ENCODE measurements at regions not wholly inside any gene's neighbourhood (a gene's known extent, or its start where the extent isn't known, plus 50 kb on each side); places are given as distances from the start of the nearest gene placed in this dataset.

DNA sequence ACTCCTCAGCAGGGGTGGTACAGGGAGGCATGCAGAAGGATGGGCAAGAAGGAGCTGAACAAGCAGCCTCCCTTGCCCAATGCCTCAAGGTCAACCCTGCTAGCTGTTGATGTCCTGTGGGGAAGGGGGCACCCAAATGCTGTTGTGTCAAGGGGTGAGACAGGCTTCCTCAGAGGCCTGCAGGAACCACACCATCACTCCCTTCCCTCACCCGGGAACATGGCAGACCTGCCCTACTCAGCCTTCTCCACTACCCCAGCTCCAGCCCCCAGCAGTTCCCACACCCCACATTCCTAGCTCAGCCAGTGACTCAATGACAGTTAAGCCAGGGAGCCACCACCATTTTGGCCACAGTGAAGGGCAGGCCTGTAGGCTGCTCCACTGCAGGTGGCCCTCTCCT lies 53.9 kb upstream of the RMP24 start (continued):
- TF ChIP-seq, protein P1, sequence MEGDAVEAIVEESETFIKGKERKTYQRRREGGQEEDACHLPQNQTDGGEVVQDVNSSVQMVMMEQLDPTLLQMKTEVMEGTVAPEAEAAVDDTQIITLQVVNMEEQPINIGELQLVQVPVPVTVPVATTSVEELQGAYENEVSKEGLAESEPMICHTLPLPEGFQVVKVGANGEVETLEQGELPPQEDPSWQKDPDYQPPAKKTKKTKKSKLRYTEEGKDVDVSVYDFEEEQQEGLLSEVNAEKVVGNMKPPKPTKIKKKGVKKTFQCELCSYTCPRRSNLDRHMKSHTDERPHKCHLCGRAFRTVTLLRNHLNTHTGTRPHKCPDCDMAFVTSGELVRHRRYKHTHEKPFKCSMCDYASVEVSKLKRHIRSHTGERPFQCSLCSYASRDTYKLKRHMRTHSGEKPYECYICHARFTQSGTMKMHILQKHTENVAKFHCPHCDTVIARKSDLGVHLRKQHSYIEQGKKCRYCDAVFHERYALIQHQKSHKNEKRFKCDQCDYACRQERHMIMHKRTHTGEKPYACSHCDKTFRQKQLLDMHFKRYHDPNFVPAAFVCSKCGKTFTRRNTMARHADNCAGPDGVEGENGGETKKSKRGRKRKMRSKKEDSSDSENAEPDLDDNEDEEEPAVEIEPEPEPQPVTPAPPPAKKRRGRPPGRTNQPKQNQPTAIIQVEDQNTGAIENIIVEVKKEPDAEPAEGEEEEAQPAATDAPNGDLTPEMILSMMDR (IDR thresholded peaks at IDR 0.05; ENCODE audit: control extremely low read depth in 1 of 3, insufficient read depth in 1 of 3, low read depth in 1 of 3, low read length in 3 of 3), result no peak
- TF ChIP-seq, protein P2, sequence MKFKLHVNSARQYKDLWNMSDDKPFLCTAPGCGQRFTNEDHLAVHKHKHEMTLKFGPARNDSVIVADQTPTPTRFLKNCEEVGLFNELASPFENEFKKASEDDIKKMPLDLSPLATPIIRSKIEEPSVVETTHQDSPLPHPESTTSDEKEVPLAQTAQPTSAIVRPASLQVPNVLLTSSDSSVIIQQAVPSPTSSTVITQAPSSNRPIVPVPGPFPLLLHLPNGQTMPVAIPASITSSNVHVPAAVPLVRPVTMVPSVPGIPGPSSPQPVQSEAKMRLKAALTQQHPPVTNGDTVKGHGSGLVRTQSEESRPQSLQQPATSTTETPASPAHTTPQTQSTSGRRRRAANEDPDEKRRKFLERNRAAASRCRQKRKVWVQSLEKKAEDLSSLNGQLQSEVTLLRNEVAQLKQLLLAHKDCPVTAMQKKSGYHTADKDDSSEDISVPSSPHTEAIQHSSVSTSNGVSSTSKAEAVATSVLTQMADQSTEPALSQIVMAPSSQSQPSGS (IDR thresholded peaks at IDR 0.05; ENCODE audit: low read length), result no peak
- TF ChIP-seq RFX5 (IDR thresholded peaks at IDR 0.05; ENCODE audit: borderline replicate concordance, low read depth, low read length) (no peak), HDAC6 (IDR thresholded peaks at IDR 0.05; ENCODE audit: low read depth, low read length) (no peak), CREB1 (IDR thresholded peaks at IDR 0.05) (no peak), EZH2 (IDR thresholded peaks at IDR 0.05; ENCODE audit: low read depth, low read length, severe bottlenecking) (no peak), BACH1 (IDR thresholded peaks at IDR 0.05; ENCODE audit: low read length) (no peak)
